Neural progenitor cell (in vitro differentiated cells): ENCODE measurements at regions not wholly inside any gene's neighbourhood (a gene's known extent, or its start where the extent isn't known, plus 50 kb on each side); places are given as distances from the start of the nearest gene placed in this dataset.
"Not testable (repeated sequence)": the region's sequence is repeated elsewhere in the genome, so short reads cannot be mapped to it uniquely, and the experiment has no call there.

Source experiments
- CTCF ChIP-seq: fragments of 200-600 bp; sonication (generic); IDR thresholded peaks from 2 replicates; pipeline ENCODE4 v1.5.1; 2017; ENCODE audit warnings: antibody characterized with exemption, mild to moderate bottlenecking
- EZH2phosphoT487 ChIP-seq: fragments of 200-600 bp; sonication (generic); IDR thresholded peaks from 2 replicates; pipeline ENCODE4 v1.6.1; 2017; ENCODE audit warnings: antibody characterized with exemption

DNA sequence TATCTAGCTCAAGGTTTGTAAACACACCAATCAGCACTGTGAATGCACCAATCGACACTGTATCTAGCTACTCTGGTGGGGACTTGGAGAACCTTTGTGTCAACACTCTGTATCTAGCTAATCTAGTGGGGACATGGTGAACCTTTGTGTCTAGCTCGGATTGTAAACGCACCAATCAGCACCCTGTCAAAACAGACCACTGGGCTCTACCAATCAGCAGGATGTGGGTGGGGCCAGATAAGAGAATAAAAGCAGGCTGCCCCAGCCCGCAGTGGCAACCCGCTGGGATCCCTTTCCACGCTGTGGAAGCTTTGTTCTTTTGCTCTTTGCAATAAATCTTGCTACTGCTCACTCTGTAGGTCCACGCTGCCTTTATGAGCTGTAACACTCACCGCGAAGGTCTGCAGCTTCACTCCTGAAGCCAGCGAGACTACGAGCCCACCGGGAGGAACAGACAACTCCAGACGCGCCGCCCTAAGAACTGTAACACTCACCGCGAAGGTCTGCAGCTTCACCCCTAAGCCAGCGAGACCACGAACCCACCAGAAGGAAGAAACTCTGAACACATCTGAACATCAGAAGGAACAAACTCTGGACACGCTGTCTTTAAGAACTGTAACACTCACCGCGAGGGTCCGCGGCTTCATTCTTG, 128.5 kb downstream of the MRPL14 start:
- not testable (repeated sequence) for TF ChIP-seq CTCF, EZH2phosphoT487
